Breast epithelium (tissue), 4 donors: ENCODE measurements at regions not wholly inside any gene's neighbourhood (a gene's known extent, or its start where the extent isn't known, plus 50 kb on each side); places are given as distances from the start of the nearest gene placed in this dataset.

Experiments used
- DNase-seq, 2 donors: peaks; one replicate each; pipeline ENCODE4 v3.0.0-alpha.2; 2019; ENCODE audit warnings: low spot score in 2 of 2
- H3K27ac ChIP-seq, 2 donors: fragments of 200-600 bp; sonication (generic) in 1 of 2; one replicate each; pipeline ENCODE4 v1.5.1; 2016 to 2019; ENCODE audit warnings: mild to moderate bottlenecking in 1 of 2
- H3K27me3 ChIP-seq, 2 donors: fragments of 200-600 bp; sonication (generic) in 1 of 2; one replicate each; pipeline versions ENCODE4 v1.5.1 to v1.6.0; 2017 to 2019; ENCODE audit warnings: control low read depth in 1 of 2, mild to moderate bottlenecking in 1 of 2
- H3K36me3 ChIP-seq: fragments of 200-600 bp; one replicate; pipeline ENCODE4 v1.5.1; 2019
- H3K4me1 ChIP-seq, 2 donors: fragments of 200-600 bp; sonication (generic); one replicate each; pipeline ENCODE4 v1.5.1; 2016 to 2019; ENCODE audit warnings: control low read depth in 1 of 2
- H3K4me3 ChIP-seq, 3 donors: fragments of 200-600 bp; sonication (generic); 1 replicate in 2 of 3; 2 replicates in 1 of 3; pipeline ENCODE4 v1.5.1; 2016 to 2019; ENCODE audit warnings: mild to moderate bottlenecking in 3 of 3, moderate library complexity in 2 of 3
- H3K9me3 ChIP-seq, 2 donors: fragments of 200-600 bp; sonication (generic) in 1 of 2; one replicate each; pipeline ENCODE4 v1.5.1; 2016 to 2019; ENCODE audit warnings: control low read depth in 1 of 2
- POLR2A ChIP-seq: fragments of 450-650 bp; IDR thresholded peaks from one replicate; pipeline ENCODE4 v1.6.1; 2016; ENCODE audit warnings: antibody characterized with exemption, mild to moderate bottlenecking, moderate library complexity
- POLR2AphosphoS5 ChIP-seq, 3 donors: sonication (generic); formaldehyde crosslinking; IDR thresholded peaks; one replicate each; pipeline ENCODE4 v1.6.1; 2017; ENCODE audit warnings: antibody characterized with exemption in 3 of 3
- intact Hi-C: fragments of 100-400 bp; cut with DNase I; formaldehyde crosslinking; loops from one replicate; pipeline ENCODE4 v1.15.1; 2023; ENCODE audit warnings: low total_unique reads
- TF ChIP-seq, protein P1 (sequence below), 3 donors: fragments of 450-650 bp; IDR thresholded peaks; one replicate each; pipeline ENCODE4 v1.5.1; 2016 to 2017; ENCODE audit warnings: antibody characterized with exemption in 3 of 3, mild to moderate bottlenecking in 3 of 3, moderate library complexity in 3 of 3

DNA sequence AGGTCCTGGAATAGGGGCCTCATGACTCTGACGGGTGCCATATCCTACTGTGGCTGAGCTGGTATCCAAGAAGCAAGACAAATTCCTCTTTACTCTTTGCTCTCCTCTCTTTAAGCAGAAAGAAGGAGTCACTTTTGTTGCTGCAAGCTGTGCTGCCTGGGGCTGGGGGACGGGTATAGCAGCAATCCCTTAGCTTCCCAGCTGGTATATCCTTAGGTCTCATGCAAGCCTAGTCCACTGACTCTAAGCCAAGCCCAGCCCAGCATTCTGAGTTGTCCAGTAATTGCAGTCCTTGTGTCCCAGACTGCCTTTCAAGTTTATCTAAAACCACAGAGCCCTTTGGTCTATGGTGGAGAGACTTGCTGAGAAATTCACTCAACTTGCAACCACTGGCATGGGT lies 893.0 kb upstream of the PRR20A start:
- DNase-seq, result no peak
- H3K9me3 ChIP-seq, result no peaks in the 10 kb centered on the region
- no peak overlapping the region for H3K27ac ChIP-seq
- TF ChIP-seq, protein P1, sequence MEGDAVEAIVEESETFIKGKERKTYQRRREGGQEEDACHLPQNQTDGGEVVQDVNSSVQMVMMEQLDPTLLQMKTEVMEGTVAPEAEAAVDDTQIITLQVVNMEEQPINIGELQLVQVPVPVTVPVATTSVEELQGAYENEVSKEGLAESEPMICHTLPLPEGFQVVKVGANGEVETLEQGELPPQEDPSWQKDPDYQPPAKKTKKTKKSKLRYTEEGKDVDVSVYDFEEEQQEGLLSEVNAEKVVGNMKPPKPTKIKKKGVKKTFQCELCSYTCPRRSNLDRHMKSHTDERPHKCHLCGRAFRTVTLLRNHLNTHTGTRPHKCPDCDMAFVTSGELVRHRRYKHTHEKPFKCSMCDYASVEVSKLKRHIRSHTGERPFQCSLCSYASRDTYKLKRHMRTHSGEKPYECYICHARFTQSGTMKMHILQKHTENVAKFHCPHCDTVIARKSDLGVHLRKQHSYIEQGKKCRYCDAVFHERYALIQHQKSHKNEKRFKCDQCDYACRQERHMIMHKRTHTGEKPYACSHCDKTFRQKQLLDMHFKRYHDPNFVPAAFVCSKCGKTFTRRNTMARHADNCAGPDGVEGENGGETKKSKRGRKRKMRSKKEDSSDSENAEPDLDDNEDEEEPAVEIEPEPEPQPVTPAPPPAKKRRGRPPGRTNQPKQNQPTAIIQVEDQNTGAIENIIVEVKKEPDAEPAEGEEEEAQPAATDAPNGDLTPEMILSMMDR (IDR thresholded peaks at IDR 0.05), result no peak
- TF ChIP-seq POLR2A (no peak), POLR2AphosphoS5 (IDR thresholded peaks at IDR 0.05) (no peak)
- H3K4me3 ChIP-seq, result no peak overlapping the region
- H3K36me3 ChIP-seq, result no peaks in the 10 kb centered on the region
- intact Hi-C loops, result no loop called here
- H3K27me3 ChIP-seq, result no peaks in the 10 kb centered on the region
- no peaks in the 10 kb centered on the region for H3K4me1 ChIP-seq

DNA sequence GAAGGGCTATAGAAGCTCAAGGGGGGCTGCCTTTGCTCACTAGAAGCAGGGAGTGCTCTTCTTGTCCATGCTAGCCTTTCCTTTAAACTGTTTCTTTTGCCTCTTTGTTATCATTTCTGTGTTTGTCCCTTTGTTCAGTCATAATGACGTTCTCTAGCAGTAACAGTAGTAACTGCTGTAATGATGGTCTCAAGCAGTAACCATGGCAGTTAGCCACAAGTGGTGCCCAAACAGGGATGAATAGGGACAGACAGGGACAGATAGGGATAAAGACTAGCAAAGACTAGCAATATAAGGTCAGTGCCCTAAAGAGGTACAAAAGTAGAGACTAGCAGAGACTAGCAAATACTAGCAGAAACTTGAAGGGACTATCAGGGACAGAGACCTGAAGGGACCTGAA lies 869.0 kb upstream of the PRR20A start:
- Histone ChIP-seq H3K27ac (no peak overlapping the region), H3K9me3 (peaks cover 0 to 6% of the 10 kb centered on the region in 2 donors), H3K4me1 (no peaks in the 10 kb centered on the region), H3K27me3 (no peaks in the 10 kb centered on the region), H3K4me3 (no peak overlapping the region), H3K36me3 (no peaks in the 10 kb centered on the region)
- intact Hi-C loops, result no loop called here
- no peak for DNase-seq
- TF ChIP-seq POLR2A (no peak), POLR2AphosphoS5 (IDR thresholded peaks at IDR 0.05) (no peak)
- TF ChIP-seq, protein P1 (IDR thresholded peaks at IDR 0.05), result no peak

DNA sequence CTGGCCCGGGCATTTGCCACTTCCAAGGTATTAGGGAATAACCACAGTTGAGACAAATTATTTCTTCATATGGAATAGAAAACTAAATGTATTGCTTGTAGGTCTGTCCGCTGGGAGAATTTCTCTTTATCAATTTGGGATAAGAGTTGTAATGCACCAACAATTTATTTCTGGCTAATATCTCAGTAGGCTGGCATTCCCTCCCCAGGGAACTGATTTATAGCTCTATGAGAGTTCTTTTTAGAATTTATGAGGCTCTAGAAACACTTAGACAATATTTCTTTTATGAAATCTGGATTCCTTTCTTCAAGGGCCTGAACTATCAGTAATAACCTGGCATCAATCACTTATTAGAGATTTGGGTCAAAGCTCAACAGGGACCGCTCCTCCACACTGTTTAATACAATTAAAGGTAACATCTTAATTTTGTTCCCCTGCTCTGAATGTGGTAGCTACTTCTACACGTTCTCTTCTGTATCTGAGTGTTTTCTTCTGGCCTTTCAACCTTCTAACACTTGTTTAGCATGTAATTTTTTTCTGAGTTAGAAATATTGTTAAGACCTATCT lies 857.4 kb upstream of the PRR20A start:
- H3K27ac ChIP-seq, result no peak overlapping the region
- TF ChIP-seq, protein P1 (IDR thresholded peaks at IDR 0.05), result no peak
- TF ChIP-seq POLR2A (no peak), POLR2AphosphoS5 (IDR thresholded peaks at IDR 0.05) (no peak)
- intact Hi-C loops, result no loop called here

DNA sequence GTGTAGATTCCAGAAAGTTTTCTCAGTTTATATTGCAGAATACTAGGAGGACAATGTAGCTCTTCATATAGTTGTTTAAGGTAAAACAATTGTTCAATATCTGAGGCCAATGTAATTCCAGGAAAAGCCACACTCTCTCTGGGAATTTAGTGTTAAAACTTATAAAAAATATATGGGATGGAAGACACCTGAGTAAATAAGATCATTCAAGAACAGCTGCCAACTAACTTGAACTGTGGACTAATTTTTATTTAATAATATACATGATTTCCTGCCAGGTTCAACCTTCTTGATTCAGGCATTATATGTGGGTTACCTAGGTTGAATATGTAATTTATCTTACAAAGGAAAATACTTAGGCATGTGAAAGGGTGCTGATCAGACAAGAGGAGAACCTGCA lies 841.1 kb upstream of the PRR20A start:
- Histone ChIP-seq H3K27ac (no peak overlapping the region), H3K27me3 (no peaks in the 10 kb centered on the region), H3K4me3 (no peak overlapping the region), H3K4me1 (no peaks in the 10 kb centered on the region), H3K9me3 (no peaks in the 10 kb centered on the region), H3K36me3 (peaks cover 4% of the 10 kb centered on the region)
- intact Hi-C loops, result loop anchor here (5.0 kb wide), 1 partner anchor 1637 kb away; no protein-coding TSS in a partner anchor
- no peak for DNase-seq
- TF ChIP-seq, protein P1 (IDR thresholded peaks at IDR 0.05), result no peak
- TF ChIP-seq POLR2A, result no peak

More for the DNA sequence above, 857.4 kb upstream of the PRR20A start:
- Histone ChIP-seq H3K36me3 (no peaks in the 10 kb centered on the region), H3K4me3 (no peak overlapping the region), H3K27me3 (no peaks in the 10 kb centered on the region), H3K9me3 (peaks cover 0 to 5% of the 10 kb centered on the region in 2 donors), H3K4me1 (no peaks in the 10 kb centered on the region)
- DNase-seq, result no peak

DNA sequence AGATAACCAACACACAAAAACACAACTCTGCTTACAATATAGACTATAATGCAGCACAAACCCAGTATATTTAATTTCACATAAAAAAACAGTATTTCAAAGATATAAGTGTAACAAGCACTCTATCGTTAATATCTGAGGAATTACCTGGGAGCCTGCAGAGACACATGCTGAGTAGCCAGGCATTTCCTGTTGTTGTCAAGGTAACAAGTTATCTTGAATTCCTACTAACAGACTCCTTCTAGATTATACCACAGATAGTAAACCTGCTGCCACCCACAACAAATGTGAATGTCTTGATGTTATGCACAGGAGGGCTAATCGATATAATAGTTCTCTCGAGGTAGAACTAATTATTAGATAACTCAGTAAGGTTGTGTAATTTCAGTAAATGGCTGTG lies 826.0 kb upstream of the PRR20A start:
- H3K9me3 ChIP-seq, result no peaks in the 10 kb centered on the region
- H3K4me1 ChIP-seq, result no peaks in the 10 kb centered on the region
- no peaks in the 10 kb centered on the region for H3K27me3 ChIP-seq
- H3K27ac ChIP-seq, result no peak overlapping the region
- intact Hi-C loops, result no loop called here
- TF ChIP-seq POLR2AphosphoS5 (IDR thresholded peaks at IDR 0.05) (no peak), POLR2A (no peak)
- TF ChIP-seq, protein P1 (IDR thresholded peaks at IDR 0.05), result no peak
- H3K36me3 ChIP-seq, result no peaks in the 10 kb centered on the region
- DNase-seq, result no peak
- no peak overlapping the region for H3K4me3 ChIP-seq
